Neural cell (in vitro differentiated cells): ENCODE measurements at regions not wholly inside any gene's neighbourhood (a gene's known extent, or its start where the extent isn't known, plus 50 kb on each side); places are given as distances from the start of the nearest gene placed in this dataset.

Experiments used
- EZH2 ChIP-seq: fragments of 200-600, 300-800 bp; shearing (Covaris generic), sonication (generic); IDR thresholded peaks from 2 replicates; pipeline ENCODE4 v1.6.1; 2014; ENCODE audit warnings: antibody characterized with exemption, low read length, borderline replicate concordance, mild to moderate bottlenecking; ENCODE audit not compliant: insufficient read depth, poor library complexity, severe bottlenecking
- SMC3 ChIP-seq: fragments of 450-650 bp; conservative IDR thresholded peaks from 2 replicates; pipeline ENCODE4 v1.6.1; 2014; ENCODE audit warnings: antibody characterized with exemption, mild to moderate bottlenecking, moderate library complexity; ENCODE audit not compliant: poor library complexity
- TAF1 ChIP-seq: IDR thresholded peaks from 2 replicates; pipeline ENCODE4 v1.6.1; 2012; ENCODE audit warnings: low read depth
- TF ChIP-seq, protein P1 (sequence below): fragments of 450-650 bp; IDR thresholded peaks from 2 replicates; pipeline ENCODE4 v1.5.1; 2014; ENCODE audit warnings: antibody characterized with exemption, mild to moderate bottlenecking, moderate library complexity; ENCODE audit not compliant: poor library complexity, severe bottlenecking
- TF ChIP-seq, protein P2 (sequence below): IDR thresholded peaks from 2 replicates; pipeline ENCODE4 v1.6.1; 2012; ENCODE audit warnings: borderline replicate concordance

DNA sequence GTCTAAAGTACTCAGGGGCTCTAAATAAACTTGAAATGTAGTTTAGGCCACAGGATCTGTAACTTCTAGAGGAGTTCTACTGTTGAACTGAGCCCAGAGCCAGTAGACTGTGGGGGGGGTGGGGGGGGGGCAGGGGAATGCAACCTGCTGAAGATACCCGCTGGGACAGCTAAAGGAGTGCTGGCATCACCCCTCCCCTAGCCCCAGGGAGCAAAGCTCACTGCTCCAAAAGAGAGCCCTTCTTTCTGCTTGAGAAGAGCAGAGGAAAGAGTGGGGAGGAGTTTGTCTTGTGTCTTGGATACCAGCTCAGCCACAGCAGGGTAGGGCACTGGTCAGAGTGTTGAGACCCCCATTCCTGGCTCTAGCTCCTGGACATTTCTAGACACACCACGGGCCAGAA, 414.0 kb upstream of the KLHL29 start:
- TF ChIP-seq, protein P1, sequence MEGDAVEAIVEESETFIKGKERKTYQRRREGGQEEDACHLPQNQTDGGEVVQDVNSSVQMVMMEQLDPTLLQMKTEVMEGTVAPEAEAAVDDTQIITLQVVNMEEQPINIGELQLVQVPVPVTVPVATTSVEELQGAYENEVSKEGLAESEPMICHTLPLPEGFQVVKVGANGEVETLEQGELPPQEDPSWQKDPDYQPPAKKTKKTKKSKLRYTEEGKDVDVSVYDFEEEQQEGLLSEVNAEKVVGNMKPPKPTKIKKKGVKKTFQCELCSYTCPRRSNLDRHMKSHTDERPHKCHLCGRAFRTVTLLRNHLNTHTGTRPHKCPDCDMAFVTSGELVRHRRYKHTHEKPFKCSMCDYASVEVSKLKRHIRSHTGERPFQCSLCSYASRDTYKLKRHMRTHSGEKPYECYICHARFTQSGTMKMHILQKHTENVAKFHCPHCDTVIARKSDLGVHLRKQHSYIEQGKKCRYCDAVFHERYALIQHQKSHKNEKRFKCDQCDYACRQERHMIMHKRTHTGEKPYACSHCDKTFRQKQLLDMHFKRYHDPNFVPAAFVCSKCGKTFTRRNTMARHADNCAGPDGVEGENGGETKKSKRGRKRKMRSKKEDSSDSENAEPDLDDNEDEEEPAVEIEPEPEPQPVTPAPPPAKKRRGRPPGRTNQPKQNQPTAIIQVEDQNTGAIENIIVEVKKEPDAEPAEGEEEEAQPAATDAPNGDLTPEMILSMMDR = no peak
- TF ChIP-seq SMC3 = no peak
- TF ChIP-seq, protein P2, sequence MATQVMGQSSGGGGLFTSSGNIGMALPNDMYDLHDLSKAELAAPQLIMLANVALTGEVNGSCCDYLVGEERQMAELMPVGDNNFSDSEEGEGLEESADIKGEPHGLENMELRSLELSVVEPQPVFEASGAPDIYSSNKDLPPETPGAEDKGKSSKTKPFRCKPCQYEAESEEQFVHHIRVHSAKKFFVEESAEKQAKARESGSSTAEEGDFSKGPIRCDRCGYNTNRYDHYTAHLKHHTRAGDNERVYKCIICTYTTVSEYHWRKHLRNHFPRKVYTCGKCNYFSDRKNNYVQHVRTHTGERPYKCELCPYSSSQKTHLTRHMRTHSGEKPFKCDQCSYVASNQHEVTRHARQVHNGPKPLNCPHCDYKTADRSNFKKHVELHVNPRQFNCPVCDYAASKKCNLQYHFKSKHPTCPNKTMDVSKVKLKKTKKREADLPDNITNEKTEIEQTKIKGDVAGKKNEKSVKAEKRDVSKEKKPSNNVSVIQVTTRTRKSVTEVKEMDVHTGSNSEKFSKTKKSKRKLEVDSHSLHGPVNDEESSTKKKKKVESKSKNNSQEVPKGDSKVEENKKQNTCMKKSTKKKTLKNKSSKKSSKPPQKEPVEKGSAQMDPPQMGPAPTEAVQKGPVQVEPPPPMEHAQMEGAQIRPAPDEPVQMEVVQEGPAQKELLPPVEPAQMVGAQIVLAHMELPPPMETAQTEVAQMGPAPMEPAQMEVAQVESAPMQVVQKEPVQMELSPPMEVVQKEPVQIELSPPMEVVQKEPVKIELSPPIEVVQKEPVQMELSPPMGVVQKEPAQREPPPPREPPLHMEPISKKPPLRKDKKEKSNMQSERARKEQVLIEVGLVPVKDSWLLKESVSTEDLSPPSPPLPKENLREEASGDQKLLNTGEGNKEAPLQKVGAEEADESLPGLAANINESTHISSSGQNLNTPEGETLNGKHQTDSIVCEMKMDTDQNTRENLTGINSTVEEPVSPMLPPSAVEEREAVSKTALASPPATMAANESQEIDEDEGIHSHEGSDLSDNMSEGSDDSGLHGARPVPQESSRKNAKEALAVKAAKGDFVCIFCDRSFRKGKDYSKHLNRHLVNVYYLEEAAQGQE = no peak
- no peak for TF ChIP-seq TAF1
- no peak for TF ChIP-seq EZH2
